GM23248 (cell line): ENCODE measurements at regions not wholly inside any gene's neighbourhood (a gene's known extent, or its start where the extent isn't known, plus 50 kb on each side); places are given as distances from the start of the nearest gene placed in this dataset.

Experiments
- DNase-seq: peaks from one replicate; pipeline ENCODE4 v3.0.0-alpha.2; 2015
- H2AFZ ChIP-seq: fragments of 200-600 bp; sonication (generic); 2 replicates; pipeline ENCODE4 v1.6.1; 2016; ENCODE audit warnings: antibody characterized with exemption
- H3F3A ChIP-seq: fragments of 200-600 bp; sonication (generic); 2 replicates; pipeline ENCODE4 v1.6.1; 2016; ENCODE audit warnings: mild to moderate bottlenecking, antibody characterized with exemption, mixed run types; ENCODE audit not compliant: insufficient read depth
- H3K27ac ChIP-seq: fragments of 200-600 bp; sonication (generic); 2 replicates; pipeline ENCODE4 v1.5.1; 2016; ENCODE audit warnings: mild to moderate bottlenecking
- H3K27me3 ChIP-seq: fragments of 200-600 bp; sonication (generic); replicated peaks from 2 replicates; pipeline ENCODE4 v1.6.1; 2016; ENCODE audit warnings: mild to moderate bottlenecking; ENCODE audit not compliant: insufficient read depth
- H3K36me3 ChIP-seq: fragments of 200-600 bp; sonication (generic); 2 replicates; pipeline ENCODE4 v1.6.1; 2016; ENCODE audit warnings: low read depth, mild to moderate bottlenecking
- H3K4me1 ChIP-seq: fragments of 200-600 bp; sonication (generic); 2 replicates; pipeline ENCODE4 v1.6.1; 2016; ENCODE audit warnings: mild to moderate bottlenecking; ENCODE audit not compliant: insufficient read depth
- H3K4me2 ChIP-seq: fragments of 200-600 bp; sonication (generic); one replicate; pipeline ENCODE4 v1.6.1; 2016; ENCODE audit warnings: mild to moderate bottlenecking; ENCODE audit not compliant: unreplicated experiment
- H3K4me3 ChIP-seq: fragments of 200-600 bp; sonication (generic); 2 replicates; pipeline ENCODE4 v1.5.1; 2016; ENCODE audit warnings: mild to moderate bottlenecking
- H3K79me2 ChIP-seq: fragments of 200-600 bp; sonication (generic); 2 replicates; pipeline ENCODE4 v1.6.1; 2016; ENCODE audit warnings: mild to moderate bottlenecking; ENCODE audit not compliant: insufficient read depth
- H3K9ac ChIP-seq: fragments of 200-600 bp; sonication (generic); 2 replicates; pipeline ENCODE4 v1.6.1; 2016; ENCODE audit warnings: mild to moderate bottlenecking
- H3K9me2 ChIP-seq: fragments of 200-600 bp; sonication (generic); 2 replicates; pipeline ENCODE4 v1.6.1; 2016; ENCODE audit warnings: mixed run types, mild to moderate bottlenecking, moderate library complexity; ENCODE audit not compliant: insufficient read depth
- H3K9me3 ChIP-seq: fragments of 200-600 bp; sonication (generic); one replicate; pipeline ENCODE4 v1.6.1; 2017; ENCODE audit warnings: low read depth
- H4K20me1 ChIP-seq: fragments of 200-600 bp; sonication (generic); 2 replicates; pipeline ENCODE4 v1.6.0; 2016; ENCODE audit not compliant: insufficient read depth
- EZH2 ChIP-seq: fragments of 200-600 bp; sonication (generic); IDR thresholded peaks from 2 replicates; pipeline ENCODE4 v1.6.1; 2018; ENCODE audit warnings: antibody characterized with exemption, mild to moderate bottlenecking; ENCODE audit not compliant: insufficient read depth, poor library complexity, severe bottlenecking
- EZH2phosphoT487 ChIP-seq: fragments of 200-600 bp; sonication (generic); IDR thresholded peaks from 2 replicates; pipeline ENCODE4 v1.6.1; 2018; ENCODE audit warnings: antibody characterized with exemption, moderate library complexity, mild to moderate bottlenecking, low read depth; ENCODE audit not compliant: insufficient read depth
- WGBS, 2 experiments: methylation state at CpG; one replicate each; pipeline ENCODE4 v1.1.6; 2015 to 2017; ENCODE audit warnings: low lambda C conversion rate in 2 of 2, low coverage in 1 of 2; ENCODE audit errors: missing lambda C conversion rate in 2 of 2; 5-methylcytosine and 5-hydroxymethylcytosine counted together
- in situ Hi-C: fragments of 300-500 bp; cut with MboI; formaldehyde crosslinking; loops from 2 replicates; pipeline ENCODE4 v1.15.0; 2020

GRCh38 chr18:27423581-27423980 is 238.5 kb upstream of the CHST9 start:
- H3K4me3 ChIP-seq: no peak overlapping the region
- DNase-seq: no peak
- no peak for TF ChIP-seq EZH2phosphoT487
- no peak for TF ChIP-seq EZH2
- no peaks in the 10 kb centered on the region for H3K4me1 ChIP-seq
- 40 to 49% methylated on average over 3 of the region's 3 CpGs for WGBS, 2 experiments
- no peaks in the 10 kb centered on the region for H4K20me1 ChIP-seq
- no peak overlapping the region for H3K4me2 ChIP-seq
- H3F3A ChIP-seq: no peaks in the 10 kb centered on the region
- no peaks in the 10 kb centered on the region for H3K9me2 ChIP-seq
- H3K27me3 ChIP-seq: no peaks in the 10 kb centered on the region
- no peak overlapping the region for H3K9ac ChIP-seq
- in situ Hi-C loops: no loop called here
- H3K36me3 ChIP-seq: no peaks in the 10 kb centered on the region
- H2AFZ ChIP-seq: no peak overlapping the region
- no peak overlapping the region for H3K27ac ChIP-seq
- no peaks in the 10 kb centered on the region for H3K9me3 ChIP-seq
- H3K79me2 ChIP-seq: no peaks in the 10 kb centered on the region

DNA sequence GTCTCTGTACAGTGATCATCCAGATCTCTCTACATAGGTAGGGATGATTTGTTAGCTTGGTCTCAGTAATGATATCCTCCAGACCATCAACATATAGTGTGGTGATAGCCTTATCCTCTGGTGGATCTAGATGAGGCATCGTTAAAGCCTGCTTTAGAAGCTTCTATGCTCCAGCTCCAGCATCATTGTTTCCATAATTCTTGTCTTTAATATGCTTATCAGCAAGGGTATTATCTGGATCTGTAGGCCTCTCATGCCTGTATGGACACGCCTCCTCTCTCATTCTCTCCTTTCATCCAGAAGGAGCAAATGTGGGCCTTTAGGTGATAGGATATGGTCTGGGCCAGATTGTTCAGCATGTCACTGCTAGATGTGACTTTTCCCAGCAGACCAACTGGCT is 234.5 kb upstream of the CHST9 start:
- no peaks in the 10 kb centered on the region for H3F3A ChIP-seq
- WGBS, 2 experiments: 42 to 50% methylated on average over 2 of the region's 2 CpGs
- in situ Hi-C loops: no loop called here
- no peaks in the 10 kb centered on the region for H3K9me2 ChIP-seq
- no peak for DNase-seq
- no peaks in the 10 kb centered on the region for H3K9me3 ChIP-seq
- no peaks in the 10 kb centered on the region for H3K27me3 ChIP-seq
- no peak overlapping the region for H3K4me3 ChIP-seq
- no peaks in the 10 kb centered on the region for H3K36me3 ChIP-seq
- no peak overlapping the region for H3K27ac ChIP-seq
- H3K79me2 ChIP-seq: no peaks in the 10 kb centered on the region
- no peaks in the 10 kb centered on the region for H4K20me1 ChIP-seq
- H2AFZ ChIP-seq: no peak overlapping the region
- no peaks in the 10 kb centered on the region for H3K4me1 ChIP-seq
- no peak overlapping the region for H3K4me2 ChIP-seq
- no peak for TF ChIP-seq EZH2
- TF ChIP-seq EZH2phosphoT487: no peak
- no peak overlapping the region for H3K9ac ChIP-seq

DNA sequence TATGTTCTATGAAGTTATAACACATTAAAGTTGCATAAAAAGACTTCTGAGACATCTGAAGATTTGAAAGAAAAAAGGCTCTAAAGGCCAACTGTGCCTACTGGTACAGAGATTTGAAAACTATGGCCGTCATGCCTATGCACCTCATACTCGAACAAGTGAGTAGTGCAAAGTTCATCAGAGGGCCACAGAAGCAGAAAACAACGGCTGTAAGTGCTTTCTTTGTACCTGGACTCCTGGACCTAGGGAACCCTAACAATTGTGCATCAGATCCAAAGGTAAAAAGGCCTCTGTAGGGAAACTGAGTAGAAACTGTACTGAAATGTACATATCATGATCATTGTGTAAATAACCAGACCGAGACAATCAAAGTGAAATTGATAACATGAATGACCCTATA is 230.4 kb upstream of the CHST9 start:
- no peak overlapping the region for H2AFZ ChIP-seq
- in situ Hi-C loops: no loop called here
- no peak overlapping the region for H3K27ac ChIP-seq
- no peak overlapping the region for H3K4me3 ChIP-seq
- H3K9ac ChIP-seq: no peak overlapping the region
- no peaks in the 10 kb centered on the region for H3K9me2 ChIP-seq
- H3K36me3 ChIP-seq: no peaks in the 10 kb centered on the region
- no peaks in the 10 kb centered on the region for H3K79me2 ChIP-seq
- WGBS, 2 experiments: 60 to 63% methylated on average over 4 of the region's 4 CpGs
- no peaks in the 10 kb centered on the region for H3K27me3 ChIP-seq
- H3F3A ChIP-seq: no peaks in the 10 kb centered on the region
- H3K4me2 ChIP-seq: no peak overlapping the region
- TF ChIP-seq EZH2 (no peak), EZH2phosphoT487 (no peak)
- H3K9me3 ChIP-seq: no peaks in the 10 kb centered on the region
- DNase-seq: no peak
- no peaks in the 10 kb centered on the region for H4K20me1 ChIP-seq
- peaks cover 11% of the 10 kb centered on the region; the same call in 1 of the 2 replicates for H3K4me1 ChIP-seq

- no peak for TF ChIP-seq EZH2phosphoT487
- TF ChIP-seq EZH2: no peak
- Histone ChIP-seq H3K27ac (no peak overlapping the region), H3K4me1 (peaks cover 11% of the 10 kb centered on the region; the same call in 1 of the 2 replicates), H3K27me3 (no peaks in the 10 kb centered on the region), H3K9ac (no peak overlapping the region), H3F3A (no peaks in the 10 kb centered on the region), H3K9me3 (no peaks in the 10 kb centered on the region), H4K20me1 (no peaks in the 10 kb centered on the region), H3K36me3 (no peaks in the 10 kb centered on the region), H3K4me3 (no peak overlapping the region), H3K4me2 (no peak overlapping the region), H2AFZ (no peak overlapping the region), H3K9me2 (no peaks in the 10 kb centered on the region), H3K79me2 (no peaks in the 10 kb centered on the region)
- in situ Hi-C loops: no loop called here
- WGBS, 2 experiments: 64 to 67% methylated on average over 1 of the region's 1 CpG
- no peak for DNase-seq
These were observed 229.6 kb upstream of the CHST9 start for GRCh38 chr18:27414682-27415081.
